T47D (cell line): ENCODE measurements at regions not wholly inside any gene's neighbourhood (a gene's known extent, or its start where the extent isn't known, plus 50 kb on each side); places are given as distances from the start of the nearest gene placed in this dataset.

Source experiments
- DNase-seq, 2 experiments: peaks; one replicate each; pipeline versions ENCODE4 v3.0.0 to v3.0.0-alpha.2; 2011 to 2012; ENCODE audit warnings: low read depth in 1 of 2, low spot score in 1 of 2
- JUND ChIP-seq: IDR thresholded peaks from 2 replicates; pipeline ENCODE4 v1.6.1; 2012; ENCODE audit warnings: low read depth
- in situ Hi-C: cut with HindIII; loops from 2 replicates; pipeline ENCODE4 v1.10.0; 2016; ENCODE audit warnings: low sequenced_read_pairs, low pct_unique_long_range_greater_than_20kb

DNA sequence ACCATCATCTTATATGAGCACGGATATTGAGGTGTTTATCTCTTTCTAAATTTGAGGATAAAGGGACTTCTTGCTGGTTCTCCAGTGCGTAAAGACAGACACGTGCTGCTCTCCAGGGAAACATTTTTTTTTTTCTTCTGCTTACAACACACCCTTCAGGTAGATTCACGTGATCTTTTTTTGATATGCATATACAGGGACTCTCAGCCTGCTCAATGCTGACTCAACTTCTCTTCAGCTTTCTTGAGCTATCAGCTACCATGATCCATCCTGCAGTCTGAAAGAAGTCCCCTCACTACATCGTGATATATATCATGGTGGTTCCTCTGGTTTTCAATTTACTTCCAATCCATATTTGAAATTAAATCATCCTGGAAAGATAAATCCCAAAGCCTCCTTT, 87.1 kb upstream of the SLITRK3 start:
- TF ChIP-seq JUND, result no peak
- in situ Hi-C loops, result no loop called here
- DNase-seq, result no peak

DNA sequence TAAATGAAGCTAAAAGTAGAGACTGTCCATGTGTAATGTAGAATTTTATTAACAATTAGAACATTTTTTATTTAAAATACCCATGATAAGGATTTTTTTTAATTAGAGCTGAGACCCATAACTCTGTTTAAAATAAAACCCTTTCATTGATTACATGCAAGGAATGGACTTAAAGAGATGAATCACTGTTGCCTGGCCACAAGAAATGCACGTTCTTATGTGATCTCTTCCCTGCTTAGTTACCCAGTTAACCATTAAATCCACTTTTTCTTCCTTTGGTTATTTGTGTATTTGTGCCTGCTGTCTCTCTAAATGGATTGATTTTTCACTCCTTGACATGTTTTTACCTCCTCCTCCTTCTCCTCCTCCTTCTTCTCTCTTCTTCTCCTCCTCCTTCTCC, 83.3 kb upstream of the SLITRK3 start:
- TF ChIP-seq JUND, result no peak
- in situ Hi-C loops, result no loop called here
- DNase-seq, result no peak

DNA sequence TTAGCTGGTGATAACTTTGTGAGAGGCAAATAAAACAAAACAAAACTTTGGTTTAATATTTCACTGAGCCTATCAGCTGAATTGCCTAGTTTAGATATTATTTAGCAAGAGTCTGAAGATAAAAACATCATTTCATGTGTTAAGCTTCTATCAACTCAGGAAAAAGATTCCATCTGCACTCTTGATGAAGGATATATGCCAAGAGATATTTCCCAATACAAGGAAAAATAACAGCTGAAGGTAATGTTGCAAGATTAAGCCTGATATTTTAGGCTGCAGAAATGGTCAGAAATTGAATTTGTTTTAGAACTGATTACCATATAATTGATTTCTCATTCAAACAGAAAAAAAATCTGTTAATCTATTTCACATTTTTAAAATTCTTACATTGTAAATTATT, 77.2 kb upstream of the SLITRK3 start:
- no peak for DNase-seq
- in situ Hi-C loops, result no loop called here
- no peak for TF ChIP-seq JUND

DNA sequence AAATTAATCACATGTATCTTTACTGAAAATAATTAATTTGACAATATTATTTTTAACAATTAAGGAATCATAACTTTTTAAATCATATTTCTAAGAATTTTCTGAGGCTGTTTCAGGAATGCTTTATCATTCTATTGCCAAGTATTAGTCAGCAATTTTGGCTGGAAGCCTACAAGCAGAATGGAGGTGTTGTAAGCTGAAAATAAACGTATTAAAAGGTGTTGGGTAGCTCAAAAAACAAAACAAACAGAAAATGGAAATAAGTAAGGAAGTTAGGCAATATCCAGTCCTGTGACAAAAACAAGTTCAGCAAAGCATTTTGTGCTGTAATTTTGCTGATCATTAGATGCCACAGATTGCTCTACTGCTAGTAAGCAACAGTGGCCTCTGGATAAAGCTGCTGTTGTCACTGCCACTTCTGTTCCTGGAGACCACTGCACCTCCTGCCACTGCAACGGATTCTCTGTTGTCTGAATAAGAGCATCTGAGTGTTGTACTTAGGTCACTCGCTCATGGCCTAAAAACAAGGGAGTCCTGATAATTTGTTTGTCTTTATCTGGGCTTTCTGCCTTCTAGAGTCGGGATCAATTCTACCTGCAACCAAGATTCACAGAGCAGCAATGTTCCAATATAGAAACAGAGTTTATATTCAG, 63.5 kb upstream of the SLITRK3 start:
- in situ Hi-C loops, result no loop called here
- TF ChIP-seq JUND, result no peak
- DNase-seq, result peak in 1 of 2 experiments; percentile 25

DNA sequence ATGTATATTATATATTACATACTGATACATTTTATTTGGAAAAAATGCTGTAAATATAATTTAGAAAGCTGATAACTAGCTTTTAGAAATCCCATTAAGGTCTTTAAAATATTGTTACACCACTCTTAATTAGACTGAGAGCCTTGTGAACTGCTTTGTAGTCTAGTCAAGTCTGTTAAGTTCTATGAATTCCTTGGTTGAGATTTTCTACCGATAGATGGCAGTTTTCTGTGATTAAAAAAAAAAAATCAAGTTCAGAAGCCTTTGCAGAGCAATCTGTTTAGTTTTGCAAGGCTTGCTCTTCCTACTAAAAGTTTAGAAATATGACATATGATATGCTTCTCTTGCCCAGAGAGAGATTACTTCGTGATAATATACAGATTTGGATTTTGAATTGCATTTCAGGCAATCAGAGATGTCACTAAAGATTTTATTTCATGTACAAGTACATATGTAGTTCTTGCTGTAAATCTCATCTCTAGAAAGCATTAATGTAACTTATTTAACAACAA, 60.4 kb upstream of the SLITRK3 start:
- peak in 1 of 2 experiments; percentile 37 for DNase-seq
- in situ Hi-C loops, result no loop called here
- TF ChIP-seq JUND, result no peak

DNA sequence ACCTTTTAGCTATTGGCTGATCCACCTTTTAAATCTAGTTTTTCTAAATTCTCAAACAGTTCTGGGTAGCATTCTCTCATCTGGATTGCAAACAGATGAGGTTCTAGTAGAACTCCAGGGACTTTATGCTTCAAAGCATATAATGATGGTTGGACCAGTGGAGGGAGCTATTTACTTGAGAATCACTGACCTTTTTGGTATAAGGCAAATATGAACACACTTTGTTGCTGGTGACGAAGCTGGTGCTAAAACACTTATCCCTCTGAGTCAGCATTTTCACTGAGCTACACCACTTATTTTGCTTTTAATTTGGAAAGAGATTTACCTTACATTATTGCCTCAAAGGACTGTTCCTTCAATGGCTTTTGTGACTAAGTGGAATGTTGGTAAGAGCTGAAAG, 58.6 kb upstream of the SLITRK3 start:
- DNase-seq, result peak; percentile 28 to 86
- in situ Hi-C loops, result no loop called here
- no peak for TF ChIP-seq JUND
